Esophagus mucosa (tissue), 1 donor: ENCODE measurements at regions not wholly inside any gene's neighbourhood (a gene's known extent, or its start where the extent isn't known, plus 50 kb on each side); places are given as distances from the start of the nearest gene placed in this dataset.

Experiments
- ATAC-seq: fragments of 200-7000 bp; cut with Tn5 transposase; one replicate; pipeline ENCODE4 v1.9.1; 2020
- donor health status: DM: yes; HTN: yes; CAD: no.

DNA sequence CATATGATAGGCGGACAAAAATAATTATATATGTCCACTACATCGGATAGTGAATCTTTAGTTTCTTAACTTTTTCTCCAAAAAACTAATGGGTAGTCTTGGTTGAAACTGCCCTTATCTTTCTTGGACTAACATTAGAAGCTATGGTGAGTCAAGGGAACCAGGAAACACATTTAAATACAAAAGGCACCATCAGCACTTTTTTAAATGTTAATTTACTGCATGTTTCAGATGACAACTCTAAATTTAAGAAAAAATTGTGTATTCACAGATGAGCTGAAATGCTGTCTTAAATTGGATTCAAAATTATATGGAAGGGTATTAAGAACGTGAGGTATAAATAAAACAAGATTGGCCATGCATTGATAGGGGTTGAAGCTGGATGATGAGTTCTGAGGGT, 75.6 kb upstream of the CERS6 start:
- no peak for ATAC-seq

DNA sequence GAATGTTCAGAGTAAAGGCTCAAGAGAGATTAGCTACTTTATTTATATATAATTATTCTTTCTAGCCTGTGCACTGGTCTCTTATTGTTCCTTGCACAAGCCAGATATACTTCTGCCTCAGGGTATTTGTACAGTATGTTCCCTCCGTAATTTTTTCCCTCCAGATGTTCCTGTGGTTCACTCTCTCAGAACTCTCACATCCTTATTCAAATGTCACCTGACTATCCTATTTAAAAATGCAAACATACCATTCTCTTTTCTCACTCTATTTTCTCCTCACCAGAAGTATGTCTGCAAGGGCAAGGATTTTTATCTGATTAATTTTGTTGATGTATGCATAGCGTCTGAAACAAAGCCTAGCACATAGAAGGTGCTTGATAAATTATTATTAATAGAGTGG, 64.0 kb upstream of the CERS6 start:
- no peak for ATAC-seq

DNA sequence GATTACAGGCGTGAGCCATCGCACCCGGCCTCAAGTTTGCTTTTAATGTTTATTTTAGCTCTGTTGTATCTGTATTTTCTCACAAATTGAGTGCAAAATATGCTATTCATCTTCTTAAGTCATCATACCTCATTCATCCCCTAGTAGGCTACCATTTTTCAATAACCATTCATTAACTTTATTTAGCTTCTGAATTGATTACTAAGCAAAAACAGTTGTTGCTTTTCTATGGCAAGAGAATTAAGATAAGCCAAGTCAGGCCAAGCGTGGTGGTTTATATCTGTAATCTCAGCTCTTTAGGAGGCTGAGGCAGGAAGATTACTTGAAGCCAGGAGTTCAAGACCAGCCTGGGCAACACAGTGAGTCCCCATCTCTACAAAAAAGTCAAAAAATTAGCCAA, 63.3 kb upstream of the CERS6 start:
- ATAC-seq: no peak

DNA sequence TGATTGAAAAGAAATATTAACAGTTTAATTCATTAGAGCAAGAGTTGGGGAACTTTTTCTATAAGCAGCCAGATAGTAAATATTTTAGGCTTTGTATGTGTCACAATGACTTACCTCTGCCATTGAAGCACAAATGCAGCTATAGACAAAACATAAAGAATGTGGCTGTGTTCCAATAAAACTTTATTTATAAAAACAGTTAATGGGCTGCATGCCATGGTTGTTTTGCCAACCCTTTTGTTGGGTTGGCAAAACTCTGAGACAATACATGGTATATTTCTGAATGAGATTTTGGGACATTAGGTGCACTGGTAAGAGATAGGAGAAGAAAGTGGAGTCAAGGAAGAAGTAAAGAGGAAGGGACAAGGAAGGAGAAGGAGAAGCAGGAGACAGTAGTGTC, 61.8 kb upstream of the CERS6 start:
- no peak for ATAC-seq

DNA sequence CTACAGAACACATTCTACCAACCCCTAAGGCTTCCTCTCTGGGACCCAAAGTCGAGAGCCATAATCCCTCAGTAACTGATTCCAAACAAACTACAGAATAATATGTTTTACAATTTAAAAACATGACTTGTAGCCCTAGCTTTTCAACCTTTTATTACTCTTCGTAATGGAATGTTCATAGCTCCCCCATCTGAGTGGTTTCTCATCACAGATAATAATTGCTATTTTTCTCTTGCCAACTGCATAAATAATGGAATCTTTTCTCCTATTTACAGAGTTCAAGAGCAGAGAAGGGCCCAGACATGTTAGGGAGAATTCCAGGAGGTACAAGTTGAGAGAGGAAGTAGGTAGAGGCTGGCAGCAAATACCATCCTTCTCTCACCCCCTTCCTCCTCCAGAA, 59.9 kb upstream of the CERS6 start:
- no peak for ATAC-seq

DNA sequence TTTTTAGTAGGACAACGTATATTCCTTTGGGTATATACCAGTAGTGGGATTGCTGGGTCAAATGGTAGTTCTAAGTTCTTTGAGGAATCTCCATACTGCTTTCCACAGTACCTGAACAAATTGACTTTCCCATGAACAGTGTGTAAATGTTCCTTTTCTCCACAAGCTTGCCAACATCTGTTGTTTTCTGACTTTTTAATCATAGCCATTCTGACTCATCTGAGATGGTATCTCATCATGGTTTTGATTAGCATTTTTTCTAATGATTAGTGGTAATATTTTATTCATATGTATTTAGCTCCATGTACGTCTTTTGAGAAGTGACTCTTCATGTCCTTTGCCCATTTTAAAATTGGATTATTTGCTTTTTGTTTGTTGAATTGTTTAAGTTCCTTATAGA, 58.4 kb upstream of the CERS6 start:
- ATAC-seq: no peak

DNA sequence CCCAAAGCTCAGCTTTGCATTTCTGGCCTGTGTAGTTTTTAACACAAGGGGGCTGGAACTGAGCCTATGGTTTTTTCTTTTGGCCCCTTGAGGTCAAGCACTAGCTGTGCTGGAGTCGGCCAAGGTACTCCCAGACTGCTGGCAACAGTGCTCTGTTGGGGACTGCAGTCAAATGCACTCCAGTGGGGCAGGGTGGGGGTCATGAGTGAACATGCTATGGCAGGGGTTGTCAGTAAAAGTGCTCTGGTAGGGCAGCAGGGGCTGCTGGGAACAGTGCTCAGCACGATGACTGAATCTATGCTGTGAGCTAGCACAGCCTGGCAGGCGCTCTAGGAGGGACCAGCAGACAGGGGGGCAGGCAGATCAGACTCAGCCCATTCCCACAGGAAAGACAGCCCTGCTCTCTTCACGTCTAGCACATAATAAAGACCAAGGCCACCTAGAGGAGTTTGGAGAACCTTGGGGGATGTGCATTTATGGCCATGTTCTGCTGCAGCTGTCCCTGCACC, 55.0 kb upstream of the CERS6 start:
- ATAC-seq: no peak

DNA sequence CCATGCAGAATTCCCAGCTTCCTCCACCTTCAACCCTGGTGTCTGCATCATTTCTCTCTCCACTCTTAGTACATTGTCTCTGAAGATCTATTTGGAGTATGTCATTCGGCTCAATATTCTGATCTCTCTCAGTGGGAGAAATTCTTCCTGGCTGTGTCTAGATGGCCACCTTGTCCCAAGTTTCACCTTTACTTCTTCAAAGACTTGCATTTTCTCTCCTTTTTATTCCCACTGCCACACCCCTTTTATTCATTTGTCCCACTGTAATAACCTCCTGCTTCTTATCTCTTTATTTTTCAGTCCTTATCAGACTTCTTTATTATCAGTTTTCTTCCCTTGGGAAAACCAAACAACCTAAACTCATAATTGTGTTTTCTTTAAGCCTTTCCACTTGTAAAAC, 54.3 kb upstream of the CERS6 start:
- ATAC-seq: no peak

DNA sequence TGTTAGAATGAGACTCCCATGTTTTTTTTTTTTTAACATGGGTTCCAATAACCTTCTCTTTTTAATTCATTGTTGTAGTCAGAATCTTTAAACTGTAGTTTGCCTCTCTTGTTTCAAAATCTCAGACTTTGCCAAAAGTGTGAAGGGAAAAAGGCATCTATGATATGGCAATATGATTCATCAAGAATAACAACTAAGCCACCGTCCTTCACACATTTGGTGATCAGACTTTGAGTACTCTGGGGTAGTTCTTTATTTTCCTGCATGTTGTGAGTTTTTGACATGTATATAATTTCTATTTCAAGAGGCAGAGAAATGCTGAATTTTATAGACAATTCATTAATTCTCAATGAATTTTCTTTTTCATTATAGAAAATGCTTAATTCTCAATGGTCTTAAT, 53.5 kb upstream of the CERS6 start:
- no peak for ATAC-seq

DNA sequence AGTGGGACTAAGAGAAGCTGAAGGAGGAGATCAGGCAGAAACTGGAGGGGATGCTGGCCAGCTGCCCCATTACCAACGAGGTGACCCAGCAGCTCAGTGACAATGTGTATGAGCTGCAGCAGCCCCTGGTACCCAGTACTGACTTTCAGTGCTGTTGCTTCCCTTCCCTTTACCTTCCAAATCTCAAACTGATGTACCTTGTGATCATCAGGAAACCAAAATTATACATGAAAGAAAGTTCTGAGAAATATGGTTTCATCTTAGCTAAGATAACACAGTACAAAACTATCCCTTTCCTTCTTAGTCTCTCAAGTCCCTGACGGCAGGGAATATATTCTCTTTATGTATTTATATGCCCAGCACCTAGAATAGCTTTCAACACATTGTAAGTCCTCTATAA, 52.3 kb upstream of the CERS6 start:
- ATAC-seq: no peak

DNA sequence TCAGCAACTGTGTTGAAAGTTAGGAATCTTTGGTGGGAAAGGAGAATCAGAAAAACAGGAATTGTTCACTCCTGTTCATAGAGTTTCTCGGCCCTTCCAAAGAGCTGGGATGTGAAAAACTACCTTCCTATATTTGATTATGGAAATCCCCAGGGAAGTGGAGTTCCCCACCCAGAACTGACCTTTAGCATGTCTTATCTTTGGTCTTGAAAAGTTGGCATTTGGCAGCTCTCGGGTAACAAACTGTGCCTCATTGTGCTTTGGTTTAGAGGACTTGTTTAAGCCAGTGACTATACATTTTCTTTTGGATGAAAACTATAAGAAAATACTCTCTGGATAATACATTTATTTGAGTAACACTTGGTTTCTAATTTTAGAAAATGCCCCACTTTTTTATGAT, 51.3 kb upstream of the CERS6 start:
- ATAC-seq: no peak
